OCI-LY3 (cell line): ENCODE measurements at regions not wholly inside any gene's neighbourhood (a gene's known extent, or its start where the extent isn't known, plus 50 kb on each side); places are given as distances from the start of the nearest gene placed in this dataset.
A peak's percentile ranks its signal among the peaks of the same experiment; 100 is the strongest.

Experiments
- H2AFZ ChIP-seq: fragments of 200-600, 300-600 bp; shearing (Covaris generic); 2 replicates; pipeline ENCODE4 v1.6.0; 2014; ENCODE audit warnings: antibody characterized with exemption, low read depth, low read length
- H3K27ac ChIP-seq: fragments of 200-600, 300-600 bp; sonication (generic); 2 replicates; pipeline ENCODE4 v1.5.1; 2014; ENCODE audit warnings: mild to moderate bottlenecking, low read length, moderate library complexity, mixed read lengths
- H3K27me3 ChIP-seq: fragments of 200-600, 300-600 bp; sonication (generic); 2 replicates; pipeline ENCODE4 v1.6.1; 2014; ENCODE audit warnings: low read depth, low read length, mixed read lengths
- H3K36me3 ChIP-seq: fragments of 200-600, 300-600 bp; sonication (generic); replicated peaks from 2 replicates; pipeline ENCODE3; 2014; ENCODE audit warnings: low read depth, low read length, mixed read lengths
- H3K4me1 ChIP-seq: fragments of 300-600, 200-600 bp; sonication (generic); 2 replicates; pipeline ENCODE4 v1.6.1; 2014; ENCODE audit warnings: low read length, mixed read lengths
- H3K4me2 ChIP-seq: fragments of 200-600, 300-600 bp; sonication (generic); 2 replicates; pipeline ENCODE4 v1.6.1; 2014; ENCODE audit warnings: low read length, mixed read lengths
- H3K4me3 ChIP-seq: fragments of 300-600, 200-600 bp; sonication (generic); 2 replicates; pipeline ENCODE4 v1.5.1; 2014; ENCODE audit warnings: antibody characterized with exemption, mild to moderate bottlenecking, low read length, moderate library complexity
- H3K79me2 ChIP-seq: fragments of 300-600, 200-600 bp; shearing (Covaris generic); 2 replicates; pipeline ENCODE4 v1.6.1; 2014; ENCODE audit warnings: mild to moderate bottlenecking, low read length, mixed read lengths
- H3K9ac ChIP-seq: fragments of 300-600, 200-600 bp; shearing (Covaris generic); 2 replicates; pipeline ENCODE4 v1.6.0; 2014; ENCODE audit warnings: mild to moderate bottlenecking, low read length, moderate library complexity
- H3K9me3 ChIP-seq: fragments of 200-600, 300-600 bp; shearing (Covaris generic); 2 replicates; pipeline ENCODE4 v1.6.1; 2014; ENCODE audit warnings: low read length, mixed read lengths; ENCODE audit not compliant: insufficient read depth
- H4K20me1 ChIP-seq: fragments of 200-600, 300-600 bp; sonication (generic); 2 replicates; pipeline ENCODE4 v1.6.1; 2016; ENCODE audit warnings: low read length, mixed read lengths; ENCODE audit not compliant: insufficient read depth
- CTCF ChIP-seq: fragments of 200-600, 300-600 bp; sonication (generic); IDR thresholded peaks from 2 replicates; pipeline ENCODE4 v1.5.1; 2014; ENCODE audit warnings: antibody characterized with exemption, low read length, low read depth
- EZH2phosphoT487 ChIP-seq: fragments of 200-600 bp; shearing (Covaris generic); IDR thresholded peaks from 2 replicates; pipeline ENCODE4 v1.6.1; 2018; ENCODE audit warnings: antibody characterized with exemption, mixed run types, low read depth

- Histone ChIP-seq H3K4me2 (no peak overlapping the region), H3K27me3 (no peaks in the 10 kb centered on the region), H4K20me1 (no peaks in the 10 kb centered on the region), H2AFZ (no peak overlapping the region), H3K36me3 (no peaks in the 10 kb centered on the region), H3K4me3 (no peak overlapping the region), H3K79me2 (no peaks in the 10 kb centered on the region), H3K27ac (no peak overlapping the region), H3K9ac (no peak overlapping the region), H3K9me3 (no peaks in the 10 kb centered on the region), H3K4me1 (no peaks in the 10 kb centered on the region)
- TF ChIP-seq EZH2phosphoT487 (no peak), CTCF (no peak)
These were observed 1681.0 kb upstream of the DDX18 start for GRCh38 chr2:116133381-116133942.

GRCh38 chr2:116141891-116142474 lies 1672.5 kb upstream of the DDX18 start:
- Histone ChIP-seq H3K4me1 (peaks cover 11% of the 10 kb centered on the region), H3K79me2 (no peaks in the 10 kb centered on the region), H2AFZ (no peak overlapping the region), H3K27ac (no peak overlapping the region), H3K9ac (no peak overlapping the region), H3K4me3 (no peak overlapping the region), H3K27me3 (no peaks in the 10 kb centered on the region), H3K9me3 (no peaks in the 10 kb centered on the region), H4K20me1 (no peaks in the 10 kb centered on the region), H3K36me3 (no peaks in the 10 kb centered on the region), H3K4me2 (peak overlapping the region; percentile 16; the same call in 1 of the 2 replicates)
- TF ChIP-seq EZH2phosphoT487: no peak
- TF ChIP-seq CTCF: no peak

- Histone ChIP-seq H2AFZ (no peak overlapping the region), H3K27me3 (no peaks in the 10 kb centered on the region), H3K79me2 (no peaks in the 10 kb centered on the region), H4K20me1 (no peaks in the 10 kb centered on the region), H3K4me1 (peaks cover 11% of the 10 kb centered on the region), H3K4me3 (no peak overlapping the region), H3K27ac (no peak overlapping the region), H3K9me3 (no peaks in the 10 kb centered on the region), H3K36me3 (no peaks in the 10 kb centered on the region), H3K4me2 (peak overlapping the region; percentile 16), H3K9ac (no peak overlapping the region)
- no peak for TF ChIP-seq EZH2phosphoT487
- TF ChIP-seq CTCF: no peak
These were observed 1671.8 kb upstream of the DDX18 start for GRCh38 chr2:116142644-116143227.

- H3K9ac ChIP-seq: no peak overlapping the region
- peaks cover 11% of the 10 kb centered on the region for H3K4me1 ChIP-seq
- H3K27me3 ChIP-seq: no peaks in the 10 kb centered on the region
- H4K20me1 ChIP-seq: no peaks in the 10 kb centered on the region
- no peaks in the 10 kb centered on the region for H3K9me3 ChIP-seq
- H2AFZ ChIP-seq: no peak overlapping the region
- H3K4me2 ChIP-seq: no peak overlapping the region
- H3K4me3 ChIP-seq: no peak overlapping the region
- TF ChIP-seq EZH2phosphoT487 (no peak), CTCF (no peak)
- no peaks in the 10 kb centered on the region for H3K79me2 ChIP-seq
- H3K27ac ChIP-seq: no peak overlapping the region
- H3K36me3 ChIP-seq: no peaks in the 10 kb centered on the region
These were observed 1669.5 kb upstream of the DDX18 start for GRCh38 chr2:116145031-116145430.
